ENCODE measurements at regions not wholly inside any gene's neighbourhood (a gene's known extent, or its start where the extent isn't known, plus 50 kb on each side); places are given as distances from the start of the nearest gene placed in this dataset.

GRCh38 chr10:88059190-88059589, 195.8 kb downstream of the PTEN start:
- TF ChIP-seq, protein P1, sequence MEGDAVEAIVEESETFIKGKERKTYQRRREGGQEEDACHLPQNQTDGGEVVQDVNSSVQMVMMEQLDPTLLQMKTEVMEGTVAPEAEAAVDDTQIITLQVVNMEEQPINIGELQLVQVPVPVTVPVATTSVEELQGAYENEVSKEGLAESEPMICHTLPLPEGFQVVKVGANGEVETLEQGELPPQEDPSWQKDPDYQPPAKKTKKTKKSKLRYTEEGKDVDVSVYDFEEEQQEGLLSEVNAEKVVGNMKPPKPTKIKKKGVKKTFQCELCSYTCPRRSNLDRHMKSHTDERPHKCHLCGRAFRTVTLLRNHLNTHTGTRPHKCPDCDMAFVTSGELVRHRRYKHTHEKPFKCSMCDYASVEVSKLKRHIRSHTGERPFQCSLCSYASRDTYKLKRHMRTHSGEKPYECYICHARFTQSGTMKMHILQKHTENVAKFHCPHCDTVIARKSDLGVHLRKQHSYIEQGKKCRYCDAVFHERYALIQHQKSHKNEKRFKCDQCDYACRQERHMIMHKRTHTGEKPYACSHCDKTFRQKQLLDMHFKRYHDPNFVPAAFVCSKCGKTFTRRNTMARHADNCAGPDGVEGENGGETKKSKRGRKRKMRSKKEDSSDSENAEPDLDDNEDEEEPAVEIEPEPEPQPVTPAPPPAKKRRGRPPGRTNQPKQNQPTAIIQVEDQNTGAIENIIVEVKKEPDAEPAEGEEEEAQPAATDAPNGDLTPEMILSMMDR (IDR thresholded peaks at IDR 0.05) = no peak
- no peak for TF ChIP-seq EZH2 (IDR thresholded peaks at IDR 0.05; ENCODE audit: borderline replicate concordance, insufficient read depth, low read depth, low read length, poor library complexity, severe bottlenecking)

Measured in B cell (primary cell).